ENCODE measurements at regions not wholly inside any gene's neighbourhood (a gene's known extent, or its start where the extent isn't known, plus 50 kb on each side); places are given as distances from the start of the nearest gene placed in this dataset.
"Not testable (repeated sequence)": the region's sequence is repeated elsewhere in the genome, so short reads cannot be mapped to it uniquely, and the experiment has no call there.

GRCh38 chr12:9343731-9344130 is 135.5 kb upstream of the PZP start:
- H3K4me3 ChIP-seq: no peak overlapping the region
- no peaks in the 10 kb centered on the region for H3K4me1 ChIP-seq (ENCODE audit: low read depth)
- no peaks in the 10 kb centered on the region for H3K27me3 ChIP-seq
- H3K27ac ChIP-seq: no peak overlapping the region
- no peak for TF ChIP-seq CTCF (IDR thresholded peaks at IDR 0.05; ENCODE audit: low read depth, low read length)
- no peak for DNase-seq (ENCODE audit: low read depth in 1 of 2, low spot score in 1 of 2)
- no peaks in the 10 kb centered on the region for H3K36me3 ChIP-seq
- no peaks in the 10 kb centered on the region for H3K9me3 ChIP-seq (ENCODE audit: low read depth)

- no peak for TF ChIP-seq CTCF (IDR thresholded peaks at IDR 0.05; ENCODE audit: low read depth, low read length)
- H3K4me1 ChIP-seq (ENCODE audit: low read depth): no peaks in the 10 kb centered on the region
- no peak for DNase-seq (ENCODE audit: low read depth in 1 of 2, low spot score in 1 of 2)
Measured at GRCh38 chr12:9342614-9343353, 134.6 kb upstream of the PZP start.

GRCh38 chr12:9341260-9341585 is 133.0 kb upstream of the PZP start:
- Histone ChIP-seq H3K27ac (no peak overlapping the region), H3K27me3 (no peaks in the 10 kb centered on the region), H3K36me3 (no peaks in the 10 kb centered on the region), H3K4me3 (no peak overlapping the region), H3K4me1 (ENCODE audit: low read depth) (no peaks in the 10 kb centered on the region), H3K9me3 (ENCODE audit: low read depth) (no peaks in the 10 kb centered on the region)
- DNase-seq (ENCODE audit: low read depth in 1 of 2, low spot score in 1 of 2): no peak
- TF ChIP-seq CTCF (IDR thresholded peaks at IDR 0.05; ENCODE audit: low read depth, low read length): no peak

More at GRCh38 chr12:9342614-9343353, 134.6 kb upstream of the PZP start:
- Histone ChIP-seq H3K27me3 (no peaks in the 10 kb centered on the region), H3K27ac (no peak overlapping the region), H3K9me3 (ENCODE audit: low read depth) (no peaks in the 10 kb centered on the region), H3K4me3 (no peak overlapping the region), H3K36me3 (no peaks in the 10 kb centered on the region)

- Histone ChIP-seq H3K9me3 (ENCODE audit: low read depth) (no peaks in the 10 kb centered on the region), H3K36me3 (no peaks in the 10 kb centered on the region), H3K4me1 (ENCODE audit: low read depth) (no peaks in the 10 kb centered on the region), H3K27me3 (no peaks in the 10 kb centered on the region), H3K4me3 (no peak overlapping the region), H3K27ac (no peak overlapping the region)
- peak in 1 of 2 donors; percentile 46 for DNase-seq (ENCODE audit: low read depth in 1 of 2, low spot score in 1 of 2)
- TF ChIP-seq CTCF (IDR thresholded peaks at IDR 0.05; ENCODE audit: low read depth, low read length): no peak
Measured at GRCh38 chr12:9340422-9341259, 132.4 kb upstream of the PZP start.

GRCh38 chr12:9337656-9338055 is 129.5 kb upstream of the PZP start:
- no peak for DNase-seq (ENCODE audit: low read depth in 1 of 2, low spot score in 1 of 2)
- Histone ChIP-seq H3K4me1 (ENCODE audit: low read depth) (no peaks in the 10 kb centered on the region), H3K27me3 (no peaks in the 10 kb centered on the region), H3K36me3 (no peaks in the 10 kb centered on the region), H3K27ac (no peak overlapping the region), H3K9me3 (ENCODE audit: low read depth) (no peaks in the 10 kb centered on the region), H3K4me3 (no peak overlapping the region)
- no peak for TF ChIP-seq CTCF (IDR thresholded peaks at IDR 0.05; ENCODE audit: low read depth, low read length)

GRCh38 chr12:9336375-9337011 is 128.3 kb upstream of the PZP start:
- not testable (repeated sequence) for H3K27ac ChIP-seq; H3K4me3 ChIP-seq; H3K36me3 ChIP-seq; H3K27me3 ChIP-seq; H3K4me1 ChIP-seq (ENCODE audit: low read depth); H3K9me3 ChIP-seq (ENCODE audit: low read depth); DNase-seq (ENCODE audit: low read depth in 1 of 2, low spot score in 1 of 2)

Data from cardiac muscle cell (in vitro differentiated cells and primary cell).